Lower leg skin (tissue), 3 donors: ENCODE measurements at regions not wholly inside any gene's neighbourhood (a gene's known extent, or its start where the extent isn't known, plus 50 kb on each side); places are given as distances from the start of the nearest gene placed in this dataset.

Experiments
- POLR2A ChIP-seq, 2 donors: fragments of 450-650 bp; IDR thresholded peaks; one replicate each; pipeline ENCODE4 v1.6.1; 2016 to 2017; ENCODE audit warnings: antibody characterized with exemption in 2 of 2, mild to moderate bottlenecking in 1 of 2, moderate library complexity in 1 of 2
- TF ChIP-seq, protein P1 (sequence below), 3 donors: fragments of 450-650 bp; IDR thresholded peaks; one replicate each; pipeline ENCODE4 v1.5.1; 2016; ENCODE audit warnings: antibody characterized with exemption in 3 of 3, mild to moderate bottlenecking in 3 of 3, moderate library complexity in 2 of 3

- TF ChIP-seq, protein P1, sequence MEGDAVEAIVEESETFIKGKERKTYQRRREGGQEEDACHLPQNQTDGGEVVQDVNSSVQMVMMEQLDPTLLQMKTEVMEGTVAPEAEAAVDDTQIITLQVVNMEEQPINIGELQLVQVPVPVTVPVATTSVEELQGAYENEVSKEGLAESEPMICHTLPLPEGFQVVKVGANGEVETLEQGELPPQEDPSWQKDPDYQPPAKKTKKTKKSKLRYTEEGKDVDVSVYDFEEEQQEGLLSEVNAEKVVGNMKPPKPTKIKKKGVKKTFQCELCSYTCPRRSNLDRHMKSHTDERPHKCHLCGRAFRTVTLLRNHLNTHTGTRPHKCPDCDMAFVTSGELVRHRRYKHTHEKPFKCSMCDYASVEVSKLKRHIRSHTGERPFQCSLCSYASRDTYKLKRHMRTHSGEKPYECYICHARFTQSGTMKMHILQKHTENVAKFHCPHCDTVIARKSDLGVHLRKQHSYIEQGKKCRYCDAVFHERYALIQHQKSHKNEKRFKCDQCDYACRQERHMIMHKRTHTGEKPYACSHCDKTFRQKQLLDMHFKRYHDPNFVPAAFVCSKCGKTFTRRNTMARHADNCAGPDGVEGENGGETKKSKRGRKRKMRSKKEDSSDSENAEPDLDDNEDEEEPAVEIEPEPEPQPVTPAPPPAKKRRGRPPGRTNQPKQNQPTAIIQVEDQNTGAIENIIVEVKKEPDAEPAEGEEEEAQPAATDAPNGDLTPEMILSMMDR (IDR thresholded peaks at IDR 0.05) = no peak
- no peak for TF ChIP-seq POLR2A (IDR thresholded peaks at IDR 0.05)
These were observed 532.8 kb downstream of the FOXG1 start for GRCh38 chr14:29299372-29299771.
